Activated B cell treated with CpG ODN at 0.5 μM for 24 hours (primary cell): ENCODE measurements at regions not wholly inside any gene's neighbourhood (a gene's known extent, or its start where the extent isn't known, plus 50 kb on each side); places are given as distances from the start of the nearest gene placed in this dataset.

ENCODE experiments used
- ATAC-seq: fragments of 200-7000 bp; cut with Tn5 transposase; one replicate; pipeline ENCODE4 v1.10.0; 2021; ENCODE audit warnings: low read depth, mild to moderate bottlenecking, moderate library complexity
- CTCF ChIA-PET: fragments of 350-600 bp; sonication (Branson Sonifier 250); formaldehyde crosslinking; loops from one replicate; lab custom pipeline; 2021; ENCODE audit warnings: antibody characterized with exemption; lab: Charles Lee
- POLR2A ChIA-PET: fragments of 350-600 bp; sonication (Branson Sonifier 250); formaldehyde crosslinking; loops from one replicate; lab custom pipeline; 2021; ENCODE audit warnings: antibody characterized with exemption; lab: Charles Lee
- DNase-seq: peaks from one replicate; pipeline ENCODE4 v3.0.0; 2022
- H3K27ac Mint-ChIP-seq: one replicate; pipeline ENCODE4 v1.8.0; 2020; ENCODE audit warnings: mixed read lengths
- H3K27me3 Mint-ChIP-seq: one replicate; pipeline ENCODE4 v1.8.0; 2021; ENCODE audit warnings: mixed read lengths
- H3K36me3 Mint-ChIP-seq: one replicate; pipeline ENCODE4 v1.8.0; 2021; ENCODE audit warnings: low read depth, mixed read lengths
- H3K4me1 Mint-ChIP-seq: one replicate; pipeline ENCODE4 v1.8.0; 2021; ENCODE audit warnings: mixed read lengths
- H3K4me3 Mint-ChIP-seq: one replicate; pipeline ENCODE4 v1.8.0; 2020; ENCODE audit warnings: mild to moderate bottlenecking, mixed read lengths
- H3K9me3 Mint-ChIP-seq: one replicate; pipeline ENCODE4 v1.8.0; 2020; ENCODE audit warnings: mixed read lengths
- intact Hi-C: fragments of 100-400 bp; cut with micrococcal nuclease; formaldehyde crosslinking; loops from one replicate; pipeline ENCODE4 v1.15.1; 2024
- TF ChIP-seq, protein P1 (sequence below): fragments of 200-600 bp; IDR thresholded peaks from one replicate; pipeline ENCODE4 v1.8.0; 2022; ENCODE audit warnings: antibody characterized with exemption, mild to moderate bottlenecking

- POLR2A ChIA-PET, result no interaction called here
- H3K27me3 Mint-ChIP-seq, result peaks cover under 1% of the 10 kb centered on the region
- ATAC-seq, result no peak
- H3K4me3 Mint-ChIP-seq, result no peak overlapping the region
- TF ChIP-seq, protein P1, sequence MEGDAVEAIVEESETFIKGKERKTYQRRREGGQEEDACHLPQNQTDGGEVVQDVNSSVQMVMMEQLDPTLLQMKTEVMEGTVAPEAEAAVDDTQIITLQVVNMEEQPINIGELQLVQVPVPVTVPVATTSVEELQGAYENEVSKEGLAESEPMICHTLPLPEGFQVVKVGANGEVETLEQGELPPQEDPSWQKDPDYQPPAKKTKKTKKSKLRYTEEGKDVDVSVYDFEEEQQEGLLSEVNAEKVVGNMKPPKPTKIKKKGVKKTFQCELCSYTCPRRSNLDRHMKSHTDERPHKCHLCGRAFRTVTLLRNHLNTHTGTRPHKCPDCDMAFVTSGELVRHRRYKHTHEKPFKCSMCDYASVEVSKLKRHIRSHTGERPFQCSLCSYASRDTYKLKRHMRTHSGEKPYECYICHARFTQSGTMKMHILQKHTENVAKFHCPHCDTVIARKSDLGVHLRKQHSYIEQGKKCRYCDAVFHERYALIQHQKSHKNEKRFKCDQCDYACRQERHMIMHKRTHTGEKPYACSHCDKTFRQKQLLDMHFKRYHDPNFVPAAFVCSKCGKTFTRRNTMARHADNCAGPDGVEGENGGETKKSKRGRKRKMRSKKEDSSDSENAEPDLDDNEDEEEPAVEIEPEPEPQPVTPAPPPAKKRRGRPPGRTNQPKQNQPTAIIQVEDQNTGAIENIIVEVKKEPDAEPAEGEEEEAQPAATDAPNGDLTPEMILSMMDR, result no peak
- CTCF ChIA-PET, result interaction anchor here (0.9 kb wide), 1 partner anchor 11 kb away, joined by 5 read pairs; no protein-coding TSS in a partner anchor
- H3K9me3 Mint-ChIP-seq, result peaks cover 4% of the 10 kb centered on the region
- H3K36me3 Mint-ChIP-seq, result no peaks in the 10 kb centered on the region
- DNase-seq, result no peak
- H3K27ac Mint-ChIP-seq, result peak overlapping the region; percentile 33
- peaks cover 18% of the 10 kb centered on the region for H3K4me1 Mint-ChIP-seq
- intact Hi-C loops, result no loop called here
These were observed 92.5 kb upstream of the ZNF366 start for GRCh38 chr5:72599519-72600370.

DNA sequence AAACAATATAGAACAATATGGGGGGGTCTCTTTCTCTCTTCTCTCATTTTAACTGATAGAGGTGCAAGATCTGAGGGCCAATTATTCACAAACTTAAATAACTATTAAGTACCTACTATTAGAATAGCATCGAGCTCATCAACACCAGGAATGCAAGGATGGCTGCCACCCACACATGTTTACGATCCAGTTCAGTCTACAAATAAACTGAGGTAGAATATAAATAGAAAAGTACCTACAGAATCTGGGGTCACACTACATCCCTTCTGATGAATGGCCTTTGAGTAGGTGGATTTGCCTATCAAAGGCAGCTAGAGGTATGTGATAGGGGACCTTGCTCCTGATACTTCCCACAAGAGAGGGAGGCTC is 91.8 kb upstream of the ZNF366 start:
- peak overlapping the region; percentile 91 for H3K27ac Mint-ChIP-seq
- no peaks in the 10 kb centered on the region for H3K27me3 Mint-ChIP-seq
- DNase-seq, result no peak
- ChIA-PET CTCF (interaction anchor here (0.9 to 1.4 kb wide), 2 partner anchors 12 to 218 kb away, joined by 4 to 5 read pairs; no protein-coding TSS in a partner anchor), POLR2A (no interaction called here)
- H3K4me3 Mint-ChIP-seq, result peak overlapping the region; percentile 49
- H3K4me1 Mint-ChIP-seq, result peaks cover 18% of the 10 kb centered on the region
- TF ChIP-seq, protein P1, result no peak
- intact Hi-C loops, result no loop called here
- peaks cover 4% of the 10 kb centered on the region for H3K9me3 Mint-ChIP-seq
- no peaks in the 10 kb centered on the region for H3K36me3 Mint-ChIP-seq
- ATAC-seq, result no peak

GRCh38 chr5:72598401-72599064 is 91.3 kb upstream of the ZNF366 start:
- Mint-ChIP-seq H3K36me3 (no peaks in the 10 kb centered on the region), H3K4me3 (peak overlapping the region; percentile 49), H3K9me3 (peaks cover 4% of the 10 kb centered on the region), H3K27ac (peak overlapping the region; percentile 91), H3K27me3 (no peaks in the 10 kb centered on the region), H3K4me1 (peaks cover 18% of the 10 kb centered on the region)
- ATAC-seq (peak; percentile 25), DNase-seq (no peak)
- CTCF ChIA-PET, result interaction anchor here (1.4 kb wide), 1 partner anchor 219 kb away, joined by 4 read pairs; no protein-coding TSS in a partner anchor
- POLR2A ChIA-PET, result no interaction called here
- TF ChIP-seq, protein P1, result no peak
- intact Hi-C loops, result no loop called here

GRCh38 chr5:72597456-72597948 is 90.3 kb upstream of the ZNF366 start:
- Mint-ChIP-seq H3K9me3 (peaks cover 4% of the 10 kb centered on the region), H3K27me3 (no peaks in the 10 kb centered on the region), H3K4me1 (peaks cover 18% of the 10 kb centered on the region), H3K4me3 (no peak overlapping the region), H3K36me3 (no peaks in the 10 kb centered on the region), H3K27ac (no peak overlapping the region)
- POLR2A ChIA-PET, result no interaction called here
- TF ChIP-seq, protein P1, result no peak
- DNase-seq (no peak), ATAC-seq (no peak)
- CTCF ChIA-PET, result interaction anchor here (1.4 kb wide), 1 partner anchor 220 kb away, joined by 4 read pairs; no protein-coding TSS in a partner anchor
- intact Hi-C loops, result no loop called here

DNA sequence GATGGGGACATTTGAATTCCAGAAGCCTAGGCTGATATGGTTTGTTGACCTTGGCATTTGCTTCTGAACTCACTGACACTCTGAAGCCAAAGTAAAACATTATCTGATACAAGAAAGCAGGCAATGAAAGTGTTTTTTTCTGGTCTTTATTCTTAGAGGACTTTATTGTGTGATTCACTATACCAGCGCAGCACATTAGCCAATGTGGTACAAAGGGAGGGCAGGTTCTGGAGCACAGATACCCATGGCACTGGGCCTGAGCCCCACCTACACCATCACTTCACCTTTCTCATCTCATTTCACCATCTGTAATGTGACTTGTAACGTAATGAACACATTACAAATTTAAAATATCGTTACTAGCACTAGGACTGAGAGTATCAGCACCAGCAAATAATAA is 89.7 kb upstream of the ZNF366 start:
- no peak overlapping the region for H3K4me3 Mint-ChIP-seq
- no peak for ATAC-seq
- H3K9me3 Mint-ChIP-seq, result peaks cover 4% of the 10 kb centered on the region
- H3K36me3 Mint-ChIP-seq, result no peaks in the 10 kb centered on the region
- intact Hi-C loops, result no loop called here
- ChIA-PET POLR2A (no interaction called here), CTCF (no interaction called here)
- TF ChIP-seq, protein P1, result no peak
- H3K27me3 Mint-ChIP-seq, result no peaks in the 10 kb centered on the region
- peaks cover 18% of the 10 kb centered on the region for H3K4me1 Mint-ChIP-seq
- no peak overlapping the region for H3K27ac Mint-ChIP-seq
- no peak for DNase-seq
